IPS-20b (cell line): ENCODE measurements at regions not wholly inside any gene's neighbourhood (a gene's known extent, or its start where the extent isn't known, plus 50 kb on each side); places are given as distances from the start of the nearest gene placed in this dataset.
"Not testable (repeated sequence)": the region's sequence is repeated elsewhere in the genome, so short reads cannot be mapped to it uniquely, and the experiment has no call there.

Source experiments
- H3K27ac ChIP-seq: one replicate; pipeline ENCODE4 v1.5.1; 2013; ENCODE audit warnings: low read length
- H3K27me3 ChIP-seq: 2 replicates; pipeline ENCODE4 v1.6.1; 2013; ENCODE audit warnings: mild to moderate bottlenecking, low read length, inconsistent platforms; ENCODE audit not compliant: insufficient read depth
- H3K36me3 ChIP-seq: 2 replicates; pipeline ENCODE4 v1.6.1; 2013; ENCODE audit warnings: low read depth, mild to moderate bottlenecking, inconsistent platforms, low read length, moderate library complexity; ENCODE audit not compliant: insufficient read depth
- H3K4me1 ChIP-seq: 2 replicates; pipeline ENCODE4 v1.6.1; 2013; ENCODE audit warnings: mild to moderate bottlenecking, control low read depth, inconsistent platforms, low read length, moderate library complexity; ENCODE audit not compliant: insufficient read depth
- H3K4me3 ChIP-seq: 2 replicates; pipeline ENCODE4 v1.5.1; 2013; ENCODE audit warnings: mild to moderate bottlenecking, low read length, inconsistent platforms
- H3K9ac ChIP-seq: 2 replicates; pipeline ENCODE4 v1.6.1; 2013; ENCODE audit warnings: low read depth, mild to moderate bottlenecking, inconsistent platforms, low read length, moderate library complexity
- H3K9me3 ChIP-seq: 2 replicates; pipeline ENCODE4 v1.6.1; 2013; ENCODE audit warnings: mild to moderate bottlenecking, low read depth, low read length, inconsistent platforms; ENCODE audit not compliant: insufficient read depth

- Histone ChIP-seq H3K27me3 (no peaks in the 10 kb centered on the region), H3K4me1 (no peaks in the 10 kb centered on the region), H3K27ac (no peak overlapping the region), H3K36me3 (no peaks in the 10 kb centered on the region), H3K9me3 (peaks cover 5% of the 10 kb centered on the region; the same call in 1 of the 2 replicates), H3K4me3 (no peak overlapping the region), H3K9ac (no peak overlapping the region)
Measured at GRCh38 chr11:98243897-98244296, 776.9 kb upstream of the CNTN5 start.

- Histone ChIP-seq H3K36me3 (no peaks in the 10 kb centered on the region), H3K27me3 (no peaks in the 10 kb centered on the region), H3K27ac (no peak overlapping the region), H3K9ac (no peak overlapping the region), H3K9me3 (no peaks in the 10 kb centered on the region), H3K4me1 (no peaks in the 10 kb centered on the region), H3K4me3 (no peak overlapping the region)
Measured at GRCh38 chr11:98260983-98261382, 759.8 kb upstream of the CNTN5 start.

DNA sequence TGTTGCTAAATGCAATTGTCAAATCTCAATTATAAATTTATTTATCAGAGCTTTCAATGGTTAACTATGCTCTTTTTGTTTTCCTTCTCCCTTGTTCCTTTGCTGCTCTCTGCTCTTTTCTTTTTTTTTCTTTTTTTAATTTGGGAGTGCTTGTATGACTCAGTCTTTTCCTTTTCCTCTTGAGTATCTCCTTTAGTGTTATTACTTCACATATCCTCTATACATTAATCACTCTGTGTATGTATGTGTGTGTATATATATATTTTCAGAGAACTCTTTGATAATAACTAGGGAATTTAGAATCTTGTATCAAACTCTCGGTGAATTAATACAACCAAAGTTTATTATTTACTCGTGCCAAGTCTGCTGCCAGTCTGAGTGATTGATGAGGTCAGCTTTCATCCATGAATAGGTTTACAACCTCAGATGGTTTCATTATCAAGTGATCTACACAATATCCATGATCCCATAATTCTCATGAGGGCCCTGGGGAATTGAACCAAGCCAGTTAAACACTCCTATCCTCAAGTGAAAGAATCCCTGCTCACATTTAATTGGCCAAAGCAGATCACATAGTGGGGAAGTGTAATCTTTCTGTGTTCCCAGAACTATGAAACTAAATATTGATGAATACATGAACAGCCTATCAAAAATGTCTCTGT is 743.4 kb upstream of the CNTN5 start:
- Histone ChIP-seq H3K4me1 (no peaks in the 10 kb centered on the region), H3K9me3 (no peaks in the 10 kb centered on the region), H3K36me3 (no peaks in the 10 kb centered on the region), H3K9ac (no peak overlapping the region), H3K4me3 (no peak overlapping the region), H3K27me3 (no peaks in the 10 kb centered on the region), H3K27ac (no peak overlapping the region)

GRCh38 chr11:98289617-98290263 is 731.0 kb upstream of the CNTN5 start:
- Histone ChIP-seq H3K27ac (no peak overlapping the region), H3K4me3 (no peak overlapping the region), H3K4me1 (no peaks in the 10 kb centered on the region), H3K9me3 (no peaks in the 10 kb centered on the region), H3K27me3 (no peaks in the 10 kb centered on the region), H3K9ac (no peak overlapping the region), H3K36me3 (no peaks in the 10 kb centered on the region)

- Histone ChIP-seq H3K4me3 (no peak overlapping the region), H3K36me3 (no peaks in the 10 kb centered on the region), H3K27me3 (no peaks in the 10 kb centered on the region), H3K4me1 (no peaks in the 10 kb centered on the region), H3K9me3 (no peaks in the 10 kb centered on the region), H3K27ac (no peak overlapping the region), H3K9ac (no peak overlapping the region)
Measured at GRCh38 chr11:98296091-98296880, 724.5 kb upstream of the CNTN5 start.

DNA sequence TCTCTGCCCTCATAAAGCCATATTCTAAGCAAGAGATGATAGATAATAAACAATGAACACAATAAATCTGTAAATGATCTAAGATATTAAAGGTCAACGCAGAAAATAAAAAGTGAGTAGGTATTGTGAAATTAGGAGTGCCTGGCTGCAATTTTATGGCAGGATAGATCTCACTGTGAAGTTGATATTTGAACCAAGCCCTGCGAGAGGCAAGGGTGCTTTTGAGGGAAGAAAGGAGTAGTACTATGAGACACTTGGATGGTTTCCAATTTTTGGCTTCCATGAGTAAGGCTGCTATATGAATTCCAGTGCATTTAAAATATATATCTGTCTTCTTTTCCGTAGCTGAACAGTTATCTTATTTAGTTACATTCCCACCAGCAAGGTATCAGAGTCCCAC is 720.0 kb upstream of the CNTN5 start:
- H3K36me3 ChIP-seq: no peaks in the 10 kb centered on the region
- H3K27ac ChIP-seq: no peak overlapping the region
- H3K27me3 ChIP-seq: no peaks in the 10 kb centered on the region
- no peaks in the 10 kb centered on the region for H3K4me1 ChIP-seq
- no peak overlapping the region for H3K9ac ChIP-seq
- no peak overlapping the region for H3K4me3 ChIP-seq
- no peaks in the 10 kb centered on the region for H3K9me3 ChIP-seq

- H3K27ac ChIP-seq: no peak overlapping the region
- no peak overlapping the region for H3K9ac ChIP-seq
- H3K27me3 ChIP-seq: no peaks in the 10 kb centered on the region
- H3K4me3 ChIP-seq: no peak overlapping the region
- no peaks in the 10 kb centered on the region for H3K9me3 ChIP-seq
- no peaks in the 10 kb centered on the region for H3K36me3 ChIP-seq
- H3K4me1 ChIP-seq: no peaks in the 10 kb centered on the region
Measured at GRCh38 chr11:98307827-98308491, 712.8 kb upstream of the CNTN5 start.

DNA sequence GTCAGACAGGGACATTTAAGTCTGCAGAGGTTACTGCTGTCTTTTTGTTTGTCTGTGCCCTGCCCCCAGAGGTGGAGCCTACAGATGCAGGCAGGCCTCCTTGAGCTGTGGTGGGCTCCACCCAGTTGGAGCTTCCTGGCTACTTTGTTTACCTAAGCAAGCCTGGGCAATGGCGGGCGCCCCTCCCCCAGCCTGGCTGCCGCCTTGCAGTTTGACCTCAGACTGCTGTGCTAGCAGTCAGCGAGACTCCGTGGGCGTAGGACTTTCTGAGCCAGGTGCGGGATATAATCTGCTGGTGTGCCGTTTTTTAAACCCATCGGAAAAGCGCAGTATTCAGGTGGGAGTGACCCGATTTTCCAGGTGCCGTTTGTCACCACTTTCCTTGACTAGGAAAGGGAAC is 690.4 kb upstream of the CNTN5 start:
- not testable (repeated sequence) for H3K4me1 ChIP-seq, H3K36me3 ChIP-seq, H3K9ac ChIP-seq, H3K9me3 ChIP-seq, H3K27ac ChIP-seq, H3K4me3 ChIP-seq, H3K27me3 ChIP-seq

DNA sequence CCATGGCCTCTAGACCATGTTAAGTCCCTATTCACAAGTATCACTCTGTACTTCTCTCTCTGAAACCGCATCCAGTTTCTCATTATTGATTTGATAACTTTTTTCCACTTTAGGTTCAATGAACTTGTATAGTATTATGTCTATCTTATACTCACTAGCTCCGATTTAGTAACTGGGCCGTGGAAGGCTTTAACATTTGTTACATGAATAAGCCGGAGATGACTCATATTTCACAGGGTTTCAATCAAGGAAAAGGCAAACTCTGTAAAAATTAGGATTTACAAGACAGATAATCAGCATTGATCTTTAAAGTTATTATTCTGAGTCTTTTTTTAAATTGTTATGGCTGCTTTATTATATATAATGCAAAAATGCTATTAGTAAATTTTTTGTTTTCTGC is 662.2 kb upstream of the CNTN5 start:
- no peaks in the 10 kb centered on the region for H3K4me1 ChIP-seq

DNA sequence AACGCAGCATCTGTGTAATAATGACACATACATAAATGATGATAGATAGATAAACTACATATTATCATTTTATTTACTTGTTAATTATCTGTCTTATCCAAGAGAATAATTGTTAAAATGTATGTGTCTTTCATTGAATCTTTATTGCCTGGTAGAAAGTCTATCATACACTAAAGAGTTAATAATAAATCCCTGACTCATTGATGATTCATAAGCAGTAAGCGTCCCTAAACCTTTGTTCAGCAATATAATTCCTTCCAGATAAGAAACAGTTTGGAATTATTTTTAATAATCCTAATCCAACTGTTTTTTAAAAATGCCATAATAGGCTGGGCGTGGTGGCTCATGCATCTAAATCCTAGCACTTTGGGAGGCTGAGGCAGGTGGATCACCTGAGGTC is 655.6 kb upstream of the CNTN5 start:
- H3K9me3 ChIP-seq: no peaks in the 10 kb centered on the region
- no peak overlapping the region for H3K27ac ChIP-seq
- no peaks in the 10 kb centered on the region for H3K27me3 ChIP-seq
- H3K36me3 ChIP-seq: no peaks in the 10 kb centered on the region
- H3K4me3 ChIP-seq: no peak overlapping the region
- no peaks in the 10 kb centered on the region for H3K4me1 ChIP-seq
- no peak overlapping the region for H3K9ac ChIP-seq

More for the DNA sequence above, 662.2 kb upstream of the CNTN5 start:
- Histone ChIP-seq H3K36me3 (no peaks in the 10 kb centered on the region), H3K4me3 (no peak overlapping the region), H3K9me3 (no peaks in the 10 kb centered on the region), H3K27ac (no peak overlapping the region), H3K9ac (no peak overlapping the region), H3K27me3 (no peaks in the 10 kb centered on the region)

DNA sequence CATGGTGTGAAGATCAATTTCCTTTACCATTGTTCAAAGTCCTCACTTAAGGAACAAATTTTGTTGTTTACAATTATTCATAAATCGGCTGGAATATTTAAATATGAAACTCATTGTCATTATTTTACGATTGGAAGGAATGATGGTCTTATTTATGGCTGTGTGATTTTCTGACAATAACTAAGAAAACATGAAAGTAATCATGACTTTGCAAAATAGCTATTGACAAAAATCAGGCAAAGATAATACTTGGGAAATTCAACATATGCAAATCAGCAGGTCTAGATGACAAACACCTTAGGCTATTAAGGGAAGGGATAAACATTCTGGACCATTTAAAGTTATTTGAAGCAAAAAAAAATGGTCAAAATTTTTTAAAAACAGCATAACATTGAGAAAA is 654.8 kb upstream of the CNTN5 start:
- Histone ChIP-seq H3K36me3 (no peaks in the 10 kb centered on the region), H3K9me3 (no peaks in the 10 kb centered on the region), H3K27me3 (no peaks in the 10 kb centered on the region), H3K4me3 (no peak overlapping the region), H3K27ac (no peak overlapping the region), H3K4me1 (no peaks in the 10 kb centered on the region), H3K9ac (no peak overlapping the region)
